ENCODE measurements at regions not wholly inside any gene's neighbourhood (a gene's known extent, or its start where the extent isn't known, plus 50 kb on each side); places are given as distances from the start of the nearest gene placed in this dataset.

DNA sequence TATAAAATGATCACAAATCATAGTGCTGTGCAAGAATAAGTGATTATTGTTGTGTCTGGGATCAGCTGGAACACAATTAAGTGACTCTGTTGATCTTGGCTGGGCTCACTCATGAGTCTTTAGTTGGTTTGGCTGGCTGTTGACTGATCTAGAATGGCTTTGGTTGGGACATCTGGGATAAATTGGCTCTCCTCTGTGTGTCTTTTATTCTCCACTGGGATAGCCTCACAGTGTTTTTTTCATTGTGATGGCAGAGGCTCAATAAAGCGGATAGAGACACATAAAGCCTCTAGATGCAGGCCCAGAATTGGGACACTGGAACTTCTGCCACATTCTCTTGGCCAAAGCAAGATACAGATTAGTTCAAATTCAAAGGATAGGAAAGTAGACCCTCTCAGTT, 735.6 kb downstream of the PDCD6IP start:
- H3K27ac ChIP-seq (replicated peaks): no peak overlapping the region
- H3K27me3 ChIP-seq (ENCODE audit: insufficient read depth, poor library complexity, severe bottlenecking): no peaks in the 10 kb centered on the region
- DNase-seq (ENCODE audit: low read depth in 1 of 2, low spot score in 1 of 2): no peak
- no peak overlapping the region for H3K4me3 ChIP-seq (replicated peaks; ENCODE audit: insufficient read depth, low read length)
- TF ChIP-seq CTCF (IDR thresholded peaks at IDR 0.05; ENCODE audit: insufficient read depth, low read length) (no peak), SPI1 (IDR thresholded peaks at IDR 0.05; ENCODE audit: borderline replicate concordance, low read depth) (no peak), GABPA (IDR thresholded peaks at IDR 0.05; ENCODE audit: low read depth) (no peak), POLR2AphosphoS5 (IDR thresholded peaks at IDR 0.05; ENCODE audit: low read depth) (no peak), REST (IDR thresholded peaks at IDR 0.05; ENCODE audit: insufficient replicate concordance, low read depth) (no peak)

- DNase-seq (ENCODE audit: low read depth in 1 of 2, low spot score in 1 of 2): no peak
- H3K27ac ChIP-seq (replicated peaks): no peak overlapping the region
- H3K27me3 ChIP-seq (ENCODE audit: insufficient read depth, poor library complexity, severe bottlenecking): no peaks in the 10 kb centered on the region
- no peak overlapping the region for H3K4me3 ChIP-seq (replicated peaks; ENCODE audit: insufficient read depth, low read length)
- no peak for TF ChIP-seq REST (IDR thresholded peaks at IDR 0.05; ENCODE audit: insufficient replicate concordance, low read depth)
- TF ChIP-seq CTCF (IDR thresholded peaks at IDR 0.05; ENCODE audit: insufficient read depth, low read length): no peak
- no peak for TF ChIP-seq SPI1 (IDR thresholded peaks at IDR 0.05; ENCODE audit: borderline replicate concordance, low read depth)
- no peak for TF ChIP-seq POLR2AphosphoS5 (IDR thresholded peaks at IDR 0.05; ENCODE audit: low read depth)
- TF ChIP-seq GABPA (IDR thresholded peaks at IDR 0.05; ENCODE audit: low read depth): no peak
Measured at GRCh38 chr3:34544136-34544535, 745.7 kb downstream of the PDCD6IP start.

GRCh38 chr3:34547297-34547920, 749.0 kb downstream of the PDCD6IP start:
- no peaks in the 10 kb centered on the region for H3K27me3 ChIP-seq (ENCODE audit: insufficient read depth, poor library complexity, severe bottlenecking)
- no peak for DNase-seq (ENCODE audit: low read depth in 1 of 2, low spot score in 1 of 2)
- no peak overlapping the region for H3K27ac ChIP-seq (replicated peaks)
- no peak overlapping the region for H3K4me3 ChIP-seq (replicated peaks; ENCODE audit: insufficient read depth, low read length)
- TF ChIP-seq POLR2AphosphoS5 (IDR thresholded peaks at IDR 0.05; ENCODE audit: low read depth) (no peak), REST (IDR thresholded peaks at IDR 0.05; ENCODE audit: insufficient replicate concordance, low read depth) (no peak), SPI1 (IDR thresholded peaks at IDR 0.05; ENCODE audit: borderline replicate concordance, low read depth) (no peak), CTCF (IDR thresholded peaks at IDR 0.05; ENCODE audit: insufficient read depth, low read length) (no peak), GABPA (IDR thresholded peaks at IDR 0.05; ENCODE audit: low read depth) (no peak)

Measured in HL-60 (cell line).